ENCODE measurements at regions not wholly inside any gene's neighbourhood (a gene's known extent, or its start where the extent isn't known, plus 50 kb on each side); places are given as distances from the start of the nearest gene placed in this dataset.

GRCh38 chr21:20570824-20571232 is 427.4 kb upstream of the NCAM2 start:
- Mint-ChIP-seq H3K9me3 (peaks cover 5% of the 10 kb centered on the region), H3K27ac (no peak overlapping the region), H3K4me1 (no peaks in the 10 kb centered on the region), H3K36me3 (ENCODE audit: low read depth) (no peaks in the 10 kb centered on the region), H3K27me3 (no peaks in the 10 kb centered on the region), H3K4me3 (no peak overlapping the region)
- CTCF ChIA-PET, result no interaction called here
- DNase-seq, result no peak
- POLR2A ChIA-PET, result no interaction called here

- no peak overlapping the region for H3K27ac Mint-ChIP-seq
- H3K4me1 Mint-ChIP-seq, result no peaks in the 10 kb centered on the region
- no peak for DNase-seq
- H3K27me3 Mint-ChIP-seq, result no peaks in the 10 kb centered on the region
- H3K9me3 Mint-ChIP-seq, result peaks cover 5% of the 10 kb centered on the region
- POLR2A ChIA-PET, result no interaction called here
- no peak overlapping the region for H3K4me3 Mint-ChIP-seq
- no peaks in the 10 kb centered on the region for H3K36me3 Mint-ChIP-seq (ENCODE audit: low read depth)
- CTCF ChIA-PET, result no interaction called here
These were observed 425.6 kb upstream of the NCAM2 start for GRCh38 chr21:20572582-20572981.

GRCh38 chr21:20581361-20581760 is 416.8 kb upstream of the NCAM2 start:
- Mint-ChIP-seq H3K36me3 (ENCODE audit: low read depth) (no peaks in the 10 kb centered on the region), H3K4me1 (no peaks in the 10 kb centered on the region), H3K27me3 (no peaks in the 10 kb centered on the region), H3K9me3 (peaks cover 3% of the 10 kb centered on the region), H3K4me3 (no peak overlapping the region), H3K27ac (no peak overlapping the region)
- DNase-seq, result no peak
- CTCF ChIA-PET, result no interaction called here
- POLR2A ChIA-PET, result no interaction called here

- Mint-ChIP-seq H3K27ac (no peak overlapping the region), H3K36me3 (ENCODE audit: low read depth) (no peaks in the 10 kb centered on the region)
- CTCF ChIA-PET, result no interaction called here
These were observed 406.9 kb upstream of the NCAM2 start for GRCh38 chr21:20591284-20591683.

GRCh38 chr21:20592463-20592862 is 405.7 kb upstream of the NCAM2 start:
- no peak overlapping the region for H3K4me3 Mint-ChIP-seq
- peaks cover 4% of the 10 kb centered on the region for H3K4me1 Mint-ChIP-seq
- no peak overlapping the region for H3K27ac Mint-ChIP-seq
- ChIA-PET POLR2A (no interaction called here), CTCF (no interaction called here)
- H3K27me3 Mint-ChIP-seq, result no peaks in the 10 kb centered on the region
- H3K36me3 Mint-ChIP-seq (ENCODE audit: low read depth), result no peaks in the 10 kb centered on the region
- DNase-seq, result no peak
- peaks cover 3% of the 10 kb centered on the region for H3K9me3 Mint-ChIP-seq

More at GRCh38 chr21:20591284-20591683, 406.9 kb upstream of the NCAM2 start:
- Mint-ChIP-seq H3K4me3 (no peak overlapping the region), H3K9me3 (peaks cover 3% of the 10 kb centered on the region), H3K4me1 (peaks cover 4% of the 10 kb centered on the region), H3K27me3 (no peaks in the 10 kb centered on the region)
- POLR2A ChIA-PET, result no interaction called here
- no peak for DNase-seq

GRCh38 chr21:20603236-20603635 is 395.0 kb upstream of the NCAM2 start:
- Mint-ChIP-seq H3K27ac (no peak overlapping the region), H3K4me1 (no peaks in the 10 kb centered on the region), H3K27me3 (no peaks in the 10 kb centered on the region), H3K4me3 (no peak overlapping the region), H3K9me3 (peaks cover 21% of the 10 kb centered on the region), H3K36me3 (ENCODE audit: low read depth) (no peaks in the 10 kb centered on the region)
- ChIA-PET POLR2A (no interaction called here), CTCF (no interaction called here)
- no peak for DNase-seq

- H3K9me3 Mint-ChIP-seq, result peaks cover 13% of the 10 kb centered on the region
- H3K36me3 Mint-ChIP-seq (ENCODE audit: low read depth), result no peaks in the 10 kb centered on the region
- no peaks in the 10 kb centered on the region for H3K27me3 Mint-ChIP-seq
- DNase-seq, result no peak
- H3K4me1 Mint-ChIP-seq, result no peaks in the 10 kb centered on the region
- H3K4me3 Mint-ChIP-seq, result no peak overlapping the region
- ChIA-PET CTCF (no interaction called here), POLR2A (no interaction called here)
- no peak overlapping the region for H3K27ac Mint-ChIP-seq
These were observed 387.2 kb upstream of the NCAM2 start for GRCh38 chr21:20611008-20611407.

GRCh38 chr21:20613654-20614053 is 384.6 kb upstream of the NCAM2 start:
- no peaks in the 10 kb centered on the region for H3K36me3 Mint-ChIP-seq (ENCODE audit: low read depth)
- no peaks in the 10 kb centered on the region for H3K4me1 Mint-ChIP-seq
- CTCF ChIA-PET, result no interaction called here
- H3K9me3 Mint-ChIP-seq, result peaks cover 4% of the 10 kb centered on the region
- POLR2A ChIA-PET, result no interaction called here
- no peak overlapping the region for H3K27ac Mint-ChIP-seq
- no peaks in the 10 kb centered on the region for H3K27me3 Mint-ChIP-seq
- no peak overlapping the region for H3K4me3 Mint-ChIP-seq
- no peak for DNase-seq

GRCh38 chr21:20617130-20617529 is 381.1 kb upstream of the NCAM2 start:
- Mint-ChIP-seq H3K27me3 (no peaks in the 10 kb centered on the region), H3K36me3 (ENCODE audit: low read depth) (no peaks in the 10 kb centered on the region), H3K27ac (no peak overlapping the region), H3K9me3 (no peaks in the 10 kb centered on the region), H3K4me1 (no peaks in the 10 kb centered on the region), H3K4me3 (no peak overlapping the region)
- ChIA-PET CTCF (no interaction called here), POLR2A (no interaction called here)
- no peak for DNase-seq

GRCh38 chr21:20618878-20619277 is 379.3 kb upstream of the NCAM2 start:
- no peak overlapping the region for H3K27ac Mint-ChIP-seq
- H3K4me3 Mint-ChIP-seq, result no peak overlapping the region
- ChIA-PET POLR2A (no interaction called here), CTCF (no interaction called here)
- no peaks in the 10 kb centered on the region for H3K27me3 Mint-ChIP-seq
- H3K9me3 Mint-ChIP-seq, result peaks cover under 1% of the 10 kb centered on the region
- no peaks in the 10 kb centered on the region for H3K4me1 Mint-ChIP-seq
- no peaks in the 10 kb centered on the region for H3K36me3 Mint-ChIP-seq (ENCODE audit: low read depth)
- no peak for DNase-seq

GRCh38 chr21:20627594-20627993 is 370.6 kb upstream of the NCAM2 start:
- CTCF ChIA-PET, result no interaction called here
- no peak overlapping the region for H3K27ac Mint-ChIP-seq
- peaks cover 16% of the 10 kb centered on the region for H3K9me3 Mint-ChIP-seq
- no peak for DNase-seq
- H3K4me1 Mint-ChIP-seq, result no peaks in the 10 kb centered on the region
- POLR2A ChIA-PET, result no interaction called here
- no peaks in the 10 kb centered on the region for H3K36me3 Mint-ChIP-seq (ENCODE audit: low read depth)
- H3K4me3 Mint-ChIP-seq, result no peak overlapping the region
- H3K27me3 Mint-ChIP-seq, result no peaks in the 10 kb centered on the region

- DNase-seq, result no peak
- Mint-ChIP-seq H3K9me3 (peaks cover 11% of the 10 kb centered on the region), H3K27ac (no peak overlapping the region), H3K4me3 (no peak overlapping the region), H3K27me3 (no peaks in the 10 kb centered on the region), H3K36me3 (ENCODE audit: low read depth) (no peaks in the 10 kb centered on the region), H3K4me1 (no peaks in the 10 kb centered on the region)
- POLR2A ChIA-PET, result no interaction called here
- CTCF ChIA-PET, result interaction anchor here (1.1 kb wide), 1 partner anchor 12 kb away, joined by 3 read pairs; no protein-coding TSS in a partner anchor
These were observed 366.6 kb upstream of the NCAM2 start for GRCh38 chr21:20631633-20632032.

- DNase-seq, result no peak
- peaks cover 4% of the 10 kb centered on the region for H3K9me3 Mint-ChIP-seq
- no peaks in the 10 kb centered on the region for H3K4me1 Mint-ChIP-seq
- CTCF ChIA-PET, result no interaction called here
- H3K36me3 Mint-ChIP-seq (ENCODE audit: low read depth), result no peaks in the 10 kb centered on the region
- no peaks in the 10 kb centered on the region for H3K27me3 Mint-ChIP-seq
- POLR2A ChIA-PET, result no interaction called here
- H3K27ac Mint-ChIP-seq, result no peak overlapping the region
- H3K4me3 Mint-ChIP-seq, result no peak overlapping the region
These were observed 359.2 kb upstream of the NCAM2 start for GRCh38 chr21:20639026-20639425.

GRCh38 chr21:20641241-20641640 is 357.0 kb upstream of the NCAM2 start:
- ChIA-PET POLR2A (no interaction called here), CTCF (no interaction called here)
- H3K27me3 Mint-ChIP-seq, result no peaks in the 10 kb centered on the region
- no peaks in the 10 kb centered on the region for H3K9me3 Mint-ChIP-seq
- DNase-seq, result no peak
- no peaks in the 10 kb centered on the region for H3K36me3 Mint-ChIP-seq (ENCODE audit: low read depth)
- no peak overlapping the region for H3K4me3 Mint-ChIP-seq
- no peaks in the 10 kb centered on the region for H3K4me1 Mint-ChIP-seq
- H3K27ac Mint-ChIP-seq, result no peak overlapping the region

- Mint-ChIP-seq H3K4me3 (no peak overlapping the region), H3K4me1 (no peaks in the 10 kb centered on the region), H3K9me3 (peaks cover 3% of the 10 kb centered on the region), H3K27me3 (no peaks in the 10 kb centered on the region), H3K27ac (no peak overlapping the region), H3K36me3 (ENCODE audit: low read depth) (no peaks in the 10 kb centered on the region)
- no peak for DNase-seq
- ChIA-PET CTCF (no interaction called here), POLR2A (no interaction called here)
These were observed 355.5 kb upstream of the NCAM2 start for GRCh38 chr21:20642681-20643080.

Measured in activated CD4-positive, alpha-beta memory T cell treated with anti-CD3 and anti-CD28 coated beads, Interleukin-2, amount 10 ng/mL, durations not matched to agents 7 days and 5 days (primary cell).